Pancreas (tissue), 10 donors: ENCODE measurements at regions not wholly inside any gene's neighbourhood (a gene's known extent, or its start where the extent isn't known, plus 50 kb on each side); places are given as distances from the start of the nearest gene placed in this dataset.

ENCODE experiments used
- ATAC-seq, 4 donors: fragments of 200-7000 bp; cut with Tn5 transposase; one replicate each; pipeline versions ENCODE4 v1.8.0 to v1.9.1; 2020; ENCODE audit warnings: mild to moderate bottlenecking in 4 of 4, moderate library complexity in 4 of 4
- DNase-seq, 6 donors: peaks; one replicate each; pipeline ENCODE4 v3.0.0-alpha.2; 2020
- FAIRE-seq: peaks from 2 replicates; lab custom pipeline; 2012; peaks lifted over from hg19 to GRCh38; lab: Jason Lieb, UNC
- H3K27ac ChIP-seq, 4 donors: fragments of 200-600 bp; sonication (generic); 1 replicate in 3 of 4; 2 replicates in 1 of 4; pipeline versions ENCODE4 v1.5.0 to v1.8.0; 2020
- H3K27me3 ChIP-seq, 4 donors: fragments of 200-600 bp; one replicate each; pipeline ENCODE4 v1.8.0; 2021
- H3K36me3 ChIP-seq, 3 donors: fragments of 200-600 bp; sonication (generic) in 1 of 3; one replicate each; pipeline versions ENCODE4 v1.5.0 to v1.8.0; 2020 to 2021
- H3K4me1 ChIP-seq, 3 donors: fragments of 200-600 bp; one replicate each; pipeline ENCODE4 v1.8.0; 2021
- H3K4me3 ChIP-seq, 4 donors: fragments of 200-600 bp; sonication (generic) in 2 of 4; one replicate each; pipeline versions ENCODE4 v1.5.0 to v1.8.0; 2020 to 2021
- H3K9me3 ChIP-seq, 4 donors: fragments of 200-600 bp; one replicate each; pipeline ENCODE4 v1.8.0; 2021
- CTCF ChIP-seq, 4 donors: fragments of 200-600 bp; sonication (generic) in 3 of 4; IDR thresholded peaks; one replicate each; pipeline versions ENCODE4 v1.5.0 to v1.8.0; 2021; ENCODE audit warnings: antibody characterized with exemption in 4 of 4
- WGBS, 2 donors: extraction: QIAGEN DNeasy Blood & Tissue Kit; methylation state at CpG; one replicate each; pipeline ENCODE4 v1.1.7; 2013; 5-methylcytosine and 5-hydroxymethylcytosine counted together
- intact Hi-C, 3 donors: fragments of 100-400 bp; cut with DNase I; formaldehyde crosslinking; loops; one replicate each; pipeline versions ENCODE4 v1.11.1 to v1.14.2; 2022
- donor health status: healthy with polysubstance abuse.
- donor health status: DM: no; HTN: no; CAD: no; lungs with moderate emphysema.
- donor health status: DM: no; HTN: no; CAD: no.
- donor health status: control.
- donor health status: control.
- donor health status: Bipolar disorder and iron deficiency.
- donor health status: DM: yes; HTN: yes; CAD: no.
- donor health status: DM: no; HTN: no; CAD: no.
- donor health status: DM: no; HTN: no; CAD: no.
- donor health status: DM: yes; HTN: yes; CAD: no.

GRCh38 chr12:46550266-46550879 lies 177.8 kb upstream of the SLC38A2 start:
- Histone ChIP-seq H3K4me3 (no peak overlapping the region), H3K27ac (no peak overlapping the region), H3K9me3 (no peaks in the 10 kb centered on the region), H3K27me3 (no peaks in the 10 kb centered on the region), H3K36me3 (no peaks in the 10 kb centered on the region), H3K4me1 (no peaks in the 10 kb centered on the region)
- ATAC-seq (no peak), FAIRE-seq (no peak), DNase-seq (no peak)
- TF ChIP-seq CTCF (IDR thresholded peaks at IDR 0.05) = no peak
- 92 to 96% methylated on average over 4 of the region's 4 CpGs for WGBS, 2 donors
- intact Hi-C loops = no loop called here

GRCh38 chr12:46549527-46550265 lies 177.1 kb upstream of the SLC38A2 start:
- H3K9me3 ChIP-seq = no peaks in the 10 kb centered on the region
- DNase-seq = no peak
- H3K36me3 ChIP-seq = no peaks in the 10 kb centered on the region
- 87 to 89% methylated on average over 7 of the region's 7 CpGs for WGBS, 2 donors
- FAIRE-seq = no peak
- no peak overlapping the region for H3K27ac ChIP-seq
- intact Hi-C loops = no loop called here
- no peaks in the 10 kb centered on the region for H3K4me1 ChIP-seq
- TF ChIP-seq CTCF (IDR thresholded peaks at IDR 0.05) = no peak
- no peaks in the 10 kb centered on the region for H3K27me3 ChIP-seq
- no peak for ATAC-seq
- no peak overlapping the region for H3K4me3 ChIP-seq

GRCh38 chr12:46548605-46549071 lies 176.1 kb upstream of the SLC38A2 start:
- ATAC-seq = no peak

GRCh38 chr12:46547421-46548354 lies 175.1 kb upstream of the SLC38A2 start:
- WGBS, 2 donors = 91 to 93% methylated on average over 1 of the region's 1 CpG
- no peak for FAIRE-seq

More at GRCh38 chr12:46548605-46549071, 176.1 kb upstream of the SLC38A2 start:
- no peak for DNase-seq
- Histone ChIP-seq H3K4me3 (no peak overlapping the region), H3K4me1 (no peaks in the 10 kb centered on the region), H3K27ac (no peak overlapping the region), H3K27me3 (no peaks in the 10 kb centered on the region), H3K9me3 (no peaks in the 10 kb centered on the region), H3K36me3 (no peaks in the 10 kb centered on the region)
- no peak for FAIRE-seq
- no peak for TF ChIP-seq CTCF (IDR thresholded peaks at IDR 0.05)
- intact Hi-C loops = no loop called here
- WGBS, 2 donors = 86 to 91% methylated on average over 2 of the region's 2 CpGs

More at GRCh38 chr12:46547421-46548354, 175.1 kb upstream of the SLC38A2 start:
- intact Hi-C loops = no loop called here
- no peak for DNase-seq
- Histone ChIP-seq H3K36me3 (no peaks in the 10 kb centered on the region), H3K27me3 (no peaks in the 10 kb centered on the region), H3K4me3 (no peak overlapping the region), H3K9me3 (no peaks in the 10 kb centered on the region), H3K27ac (no peak overlapping the region), H3K4me1 (no peaks in the 10 kb centered on the region)
- TF ChIP-seq CTCF (IDR thresholded peaks at IDR 0.05) = no peak
- ATAC-seq = no peak
